Spleen (tissue), 7 donors: ENCODE measurements at regions not wholly inside any gene's neighbourhood (a gene's known extent, or its start where the extent isn't known, plus 50 kb on each side); places are given as distances from the start of the nearest gene placed in this dataset.

Experiments
- CTCF ChIP-seq, 11 experiments: fragments of 200-600 bp in 7 of 11; fragments of 450-650 bp in 4 of 11; sonication (generic) in 4 of 11; IDR thresholded peaks in 8 of 11; conservative IDR thresholded peaks in 3 of 11; 1 replicate in 7 of 11; 2 replicates in 4 of 11; pipeline versions ENCODE4 v1.4.0 to v1.8.0; 2016 to 2021; ENCODE audit warnings: antibody characterized with exemption in 11 of 11, inconsistent platforms in 4 of 11, mild to moderate bottlenecking in 1 of 11
- POLR2AphosphoS5 ChIP-seq, 3 donors: sonication (generic); formaldehyde crosslinking; IDR thresholded peaks; one replicate each; pipeline ENCODE4 v1.5.1; 2017; ENCODE audit warnings: antibody characterized with exemption in 3 of 3
- donor health status: DM: no; HTN: no; CAD: no; lungs with moderate emphysema.
- donor health status: DM: no; HTN: no; CAD: no.
- donor health status: DM: no; HTN: no; CAD: no.

- TF ChIP-seq CTCF (IDR thresholded peaks at IDR 0.05 in 8 of 11, conservative IDR thresholded peaks at IDR 0.05 in 3 of 11) (no peak), POLR2AphosphoS5 (IDR thresholded peaks at IDR 0.05) (no peak)
Observed at GRCh38 chr7:81507221-81507620, 262.6 kb downstream of the HGF start.
